Panc1 (cell line): ENCODE measurements at regions not wholly inside any gene's neighbourhood (a gene's known extent, or its start where the extent isn't known, plus 50 kb on each side); places are given as distances from the start of the nearest gene placed in this dataset.

ENCODE experiments used
- POLR2AphosphoS5 ChIP-seq: IDR thresholded peaks from 2 replicates; pipeline ENCODE4 v1.6.1; 2012; ENCODE audit warnings: mild to moderate bottlenecking, low read depth, low read length, moderate library complexity
- REST ChIP-seq, 2 experiments: IDR thresholded peaks; 2 replicates each; pipeline ENCODE4 v1.6.1; 2011 to 2012; ENCODE audit warnings: low read depth in 2 of 2, control low read depth in 1 of 2, low read length in 1 of 2, mild to moderate bottlenecking in 1 of 2, moderate library complexity in 1 of 2; ENCODE audit not compliant: insufficient read depth in 1 of 2
- SIN3A ChIP-seq: IDR thresholded peaks from 2 replicates; pipeline ENCODE4 v1.6.1; 2012; ENCODE audit warnings: low read depth, mild to moderate bottlenecking, low read length, moderate library complexity, borderline replicate concordance; ENCODE audit not compliant: insufficient read depth
- TCF7L2 ChIP-seq: IDR thresholded peaks from 2 replicates; pipeline ENCODE4 v1.6.1; 2011; ENCODE audit warnings: mild to moderate bottlenecking, low read depth, low read length, inconsistent platforms
- TF ChIP-seq, protein P1 (sequence below): fragments of 450-650 bp; IDR thresholded peaks from 2 replicates; pipeline ENCODE4 v1.5.1; 2017; ENCODE audit warnings: mild to moderate bottlenecking

DNA sequence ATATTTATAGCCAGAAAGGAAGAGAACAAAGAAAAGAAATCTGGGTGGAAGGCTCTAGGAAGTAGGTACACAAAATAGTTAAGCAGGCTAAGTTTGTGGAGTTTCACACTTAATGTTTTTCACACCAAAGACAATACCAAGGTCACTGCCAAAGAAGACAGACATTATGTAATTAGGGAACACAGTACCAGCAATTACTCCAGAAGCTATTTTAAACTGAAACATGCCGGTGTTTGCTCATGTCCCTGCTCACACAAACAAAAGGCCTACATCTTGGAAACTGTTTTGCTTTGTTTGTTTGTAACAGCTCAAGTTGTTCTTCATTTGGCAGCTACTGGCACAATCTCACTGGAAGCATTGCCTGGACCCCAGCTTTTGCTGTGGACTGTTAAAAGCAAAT, 88.5 kb upstream of the DAB1 start:
- TF ChIP-seq POLR2AphosphoS5 = no peak
- TF ChIP-seq, protein P1, sequence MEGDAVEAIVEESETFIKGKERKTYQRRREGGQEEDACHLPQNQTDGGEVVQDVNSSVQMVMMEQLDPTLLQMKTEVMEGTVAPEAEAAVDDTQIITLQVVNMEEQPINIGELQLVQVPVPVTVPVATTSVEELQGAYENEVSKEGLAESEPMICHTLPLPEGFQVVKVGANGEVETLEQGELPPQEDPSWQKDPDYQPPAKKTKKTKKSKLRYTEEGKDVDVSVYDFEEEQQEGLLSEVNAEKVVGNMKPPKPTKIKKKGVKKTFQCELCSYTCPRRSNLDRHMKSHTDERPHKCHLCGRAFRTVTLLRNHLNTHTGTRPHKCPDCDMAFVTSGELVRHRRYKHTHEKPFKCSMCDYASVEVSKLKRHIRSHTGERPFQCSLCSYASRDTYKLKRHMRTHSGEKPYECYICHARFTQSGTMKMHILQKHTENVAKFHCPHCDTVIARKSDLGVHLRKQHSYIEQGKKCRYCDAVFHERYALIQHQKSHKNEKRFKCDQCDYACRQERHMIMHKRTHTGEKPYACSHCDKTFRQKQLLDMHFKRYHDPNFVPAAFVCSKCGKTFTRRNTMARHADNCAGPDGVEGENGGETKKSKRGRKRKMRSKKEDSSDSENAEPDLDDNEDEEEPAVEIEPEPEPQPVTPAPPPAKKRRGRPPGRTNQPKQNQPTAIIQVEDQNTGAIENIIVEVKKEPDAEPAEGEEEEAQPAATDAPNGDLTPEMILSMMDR = no peak
- no peak for TF ChIP-seq TCF7L2
- no peak for TF ChIP-seq REST (IDR thresholded peaks at IDR 0.05; ENCODE audit: insufficient read depth in 1 of 2, low read depth in 2 of 2, low read length in 1 of 2)
- no peak for TF ChIP-seq SIN3A
